Fibroblast of skin of back (primary cell): ENCODE measurements at regions not wholly inside any gene's neighbourhood (a gene's known extent, or its start where the extent isn't known, plus 50 kb on each side); places are given as distances from the start of the nearest gene placed in this dataset.
"Not testable (repeated sequence)": the region's sequence is repeated elsewhere in the genome, so short reads cannot be mapped to it uniquely, and the experiment has no call there.

Source experiments
- DNase-seq: peaks from one replicate; pipeline ENCODE4 v3.0.0-alpha.2; 2013

- DNase-seq, result peak; percentile 56
Measured at GRCh38 chr6:139757784-139758183, 383.3 kb upstream of the CITED2 start.

DNA sequence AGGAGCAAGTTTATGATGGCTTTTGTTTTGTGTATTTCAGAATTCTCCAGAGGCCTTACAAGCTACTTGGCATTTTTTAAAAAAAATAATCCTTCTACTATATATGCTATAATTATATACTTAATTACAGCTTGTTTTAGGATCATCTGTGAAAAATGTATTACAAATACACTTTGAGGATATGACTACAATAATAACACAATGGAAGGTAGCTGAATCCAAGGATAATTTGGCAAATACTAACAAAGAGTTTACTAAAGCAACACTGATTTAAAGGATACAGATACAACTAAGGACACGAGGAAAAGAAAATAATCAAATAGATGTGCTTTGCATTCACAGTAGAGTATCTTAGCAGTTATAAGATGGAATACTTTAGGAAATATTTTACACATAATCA lies 381.9 kb upstream of the CITED2 start:
- DNase-seq, result no peak

DNA sequence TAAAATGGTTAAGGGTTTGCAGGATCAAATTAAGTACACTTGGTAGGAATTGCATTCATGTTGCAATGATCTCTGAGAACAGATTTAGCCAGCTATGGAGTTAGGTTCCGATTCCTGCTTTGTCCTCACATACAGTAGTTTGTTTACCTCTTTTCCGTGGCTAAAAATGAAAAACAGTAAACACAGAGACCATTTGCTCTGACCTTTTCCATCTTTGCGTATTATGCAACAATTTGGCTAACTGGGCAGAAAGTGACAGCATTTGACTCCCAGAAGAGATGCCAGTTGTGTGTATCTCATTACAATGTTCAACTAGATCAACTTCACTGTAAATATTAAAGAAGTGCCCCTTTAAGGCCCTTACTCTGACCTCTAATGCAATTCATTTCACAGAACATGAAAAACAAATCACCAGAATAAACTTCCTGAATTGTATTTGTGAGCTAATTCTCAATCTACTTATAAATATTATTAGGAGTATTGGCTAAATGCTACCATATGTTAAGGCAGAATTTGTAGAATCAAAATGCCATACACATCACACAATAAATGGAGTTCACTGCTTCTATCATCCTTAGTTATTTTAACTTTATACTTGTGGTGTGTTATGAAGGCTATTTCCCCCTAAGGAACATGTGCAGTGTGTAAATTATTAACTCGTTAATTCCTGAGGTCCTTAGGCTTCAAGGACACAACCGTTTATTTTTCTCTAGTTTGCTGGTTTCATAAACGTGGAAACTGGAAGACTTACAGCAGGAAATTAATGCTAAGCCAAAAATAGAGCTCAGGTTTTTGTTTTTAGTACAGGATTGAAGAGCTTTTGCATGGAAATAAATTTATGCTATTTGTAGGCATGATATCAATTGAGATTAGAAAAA lies 380.7 kb upstream of the CITED2 start:
- no peak for DNase-seq

DNA sequence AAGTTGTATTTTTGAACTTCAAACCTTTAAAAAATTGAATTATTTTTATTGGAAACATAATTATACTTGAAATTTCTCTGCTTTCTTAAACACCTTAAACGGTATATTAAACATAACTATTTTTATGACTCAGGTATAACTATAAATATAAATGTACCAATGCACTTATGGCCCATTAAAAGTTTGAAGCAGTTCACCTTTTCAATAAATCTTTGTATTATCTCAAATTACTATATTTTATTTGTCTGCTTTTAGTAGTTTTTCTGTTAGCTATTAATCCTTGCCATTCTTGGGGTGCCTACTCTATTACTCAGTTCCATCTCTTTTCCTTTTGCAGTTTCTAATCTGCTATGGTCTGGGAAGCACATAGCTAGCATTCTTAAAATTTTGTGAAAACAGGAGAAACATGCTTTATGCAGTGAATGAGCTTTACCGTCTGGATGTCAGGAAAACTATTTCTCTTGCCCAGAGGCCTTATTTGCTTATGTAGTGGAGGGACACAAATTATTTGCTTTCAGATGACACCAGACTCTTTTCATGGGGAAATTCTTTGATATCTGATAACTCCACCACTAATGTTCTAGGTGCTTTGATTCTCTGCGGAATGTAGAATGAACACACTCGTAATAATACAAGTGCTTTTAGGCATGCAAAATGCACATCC lies 378.9 kb upstream of the CITED2 start:
- DNase-seq, result peak; percentile 94

GRCh38 chr6:139752086-139752485 lies 377.6 kb upstream of the CITED2 start:
- no peak for DNase-seq

- DNase-seq, result peak; percentile 92
Measured at GRCh38 chr6:139751179-139751578, 376.7 kb upstream of the CITED2 start.

DNA sequence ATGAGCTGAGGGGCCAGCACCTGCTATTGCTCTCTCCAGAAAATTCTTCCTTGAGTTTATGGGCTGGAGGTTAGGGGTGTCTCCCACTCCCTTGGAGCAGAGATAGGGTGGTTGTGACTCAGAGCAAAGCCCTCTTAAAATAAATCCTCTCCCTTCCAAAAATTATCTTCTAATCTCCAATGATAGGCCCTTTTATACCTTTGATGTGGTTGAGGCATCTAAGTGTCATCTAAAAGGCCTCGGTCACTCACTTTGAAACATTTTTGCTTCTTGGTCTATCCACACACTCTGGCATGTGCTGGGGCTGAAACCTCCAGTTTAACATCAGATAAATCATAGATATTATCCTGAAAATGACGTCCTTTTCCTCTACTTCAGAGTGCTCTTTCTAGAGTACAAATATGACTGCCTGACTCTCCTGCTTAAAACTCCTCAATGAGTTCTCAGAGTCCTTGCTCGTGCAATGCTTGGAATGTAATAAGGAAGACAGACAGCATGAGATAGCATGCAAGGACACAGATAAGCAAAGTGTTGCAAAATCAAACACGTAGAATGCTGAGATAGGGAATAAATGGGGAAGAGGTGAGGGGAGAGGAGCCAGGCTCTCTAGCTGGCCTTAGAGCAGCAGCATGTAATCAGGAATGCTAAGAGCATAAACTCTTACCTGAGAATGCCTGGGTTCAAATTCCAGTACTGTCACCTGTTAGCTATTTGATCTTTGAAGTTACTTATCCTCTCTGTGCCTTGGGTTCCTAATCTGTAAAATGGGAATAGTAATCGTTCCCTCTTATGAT lies 374.1 kb upstream of the CITED2 start:
- peak; percentile 45 for DNase-seq

DNA sequence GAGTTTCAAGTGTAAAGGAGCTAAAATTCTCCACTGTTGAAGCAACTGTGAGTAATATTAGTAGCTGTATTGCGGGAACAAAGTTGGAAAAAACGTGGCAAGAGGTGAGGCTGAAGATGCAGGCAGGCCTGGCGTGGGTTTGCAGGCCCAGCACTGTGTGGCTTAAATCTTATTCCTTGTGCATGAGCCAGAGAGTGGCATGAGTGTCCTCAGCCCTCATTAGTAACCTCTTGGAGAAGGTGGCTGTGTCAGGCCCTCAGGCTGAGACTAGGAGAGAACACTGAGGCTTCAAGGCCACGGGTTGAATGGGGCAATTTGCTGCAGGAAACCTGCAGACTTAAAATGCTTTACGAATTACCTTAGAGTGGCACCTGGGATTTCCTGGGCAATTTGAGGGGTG lies 372.7 kb upstream of the CITED2 start:
- DNase-seq, result no peak

- DNase-seq, result no peak
Measured at GRCh38 chr6:139744891-139745290, 370.4 kb upstream of the CITED2 start.

DNA sequence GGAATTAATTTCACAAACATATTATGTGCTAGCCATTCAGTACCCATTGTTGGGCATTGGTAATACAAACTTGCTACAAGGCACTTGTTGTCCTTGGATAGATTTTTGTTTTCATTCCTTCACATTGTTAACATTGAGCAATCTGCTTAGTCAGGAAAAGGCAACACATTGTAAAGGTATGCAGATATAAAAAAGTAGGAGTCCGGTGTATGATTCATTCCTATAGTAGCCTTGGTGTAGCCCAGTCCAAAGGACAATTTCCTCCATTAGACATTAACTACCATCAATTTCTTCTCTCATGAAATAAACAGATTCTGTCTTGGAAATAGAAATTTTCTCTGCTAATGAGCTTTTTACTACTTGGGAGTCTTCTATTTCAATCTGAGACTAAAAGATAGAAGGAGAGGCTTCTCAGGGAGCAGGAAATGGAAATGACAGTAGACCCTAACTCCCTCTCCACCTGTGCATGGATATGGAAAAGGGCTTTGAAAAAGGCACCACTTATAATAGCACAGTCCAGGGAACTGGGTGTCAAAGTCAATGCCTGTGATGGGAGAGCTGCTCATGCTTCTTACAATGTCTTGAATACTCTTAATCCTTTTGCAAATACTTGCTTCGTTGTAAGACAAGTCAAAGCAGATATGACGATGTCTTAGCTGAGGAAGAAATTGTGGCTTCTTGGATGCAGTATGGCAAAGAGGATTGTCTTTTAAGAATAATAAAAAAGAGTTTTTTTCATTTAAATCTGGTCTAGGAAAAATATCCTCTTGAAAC lies 369.4 kb upstream of the CITED2 start:
- peak; percentile 96 for DNase-seq

DNA sequence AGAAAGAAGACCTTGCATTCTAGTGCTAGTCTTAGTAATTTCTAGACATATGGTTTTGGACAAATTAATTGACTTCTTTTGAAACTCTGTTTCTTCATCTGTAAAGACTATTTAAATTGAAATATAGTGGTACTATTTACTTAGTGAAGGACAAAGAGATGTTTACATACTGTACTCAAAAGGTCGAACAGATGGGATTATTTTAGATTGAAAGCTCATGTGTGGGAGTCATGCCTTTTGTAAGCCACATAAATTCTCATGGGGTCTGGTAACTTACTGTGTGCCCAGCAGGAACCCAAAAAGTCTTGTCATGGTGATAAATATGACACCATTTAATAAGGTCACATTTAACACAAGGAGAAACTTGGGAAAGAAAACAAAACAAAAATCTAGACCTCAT lies 368.2 kb upstream of the CITED2 start:
- DNase-seq, result no peak

GRCh38 chr6:139738801-139739455 lies 364.5 kb upstream of the CITED2 start:
- DNase-seq, result no peak

GRCh38 chr6:139736325-139736906 lies 362.0 kb upstream of the CITED2 start:
- DNase-seq, result no peak

GRCh38 chr6:139732451-139732850 lies 358.0 kb upstream of the CITED2 start:
- peak; percentile 52 for DNase-seq

- no peak for DNase-seq
Measured at GRCh38 chr6:139730340-139730974, 356.0 kb upstream of the CITED2 start.

GRCh38 chr6:139728876-139729427 lies 354.5 kb upstream of the CITED2 start:
- no peak for DNase-seq

- DNase-seq, result not testable (repeated sequence)
Measured at GRCh38 chr6:139726272-139726671, 351.8 kb upstream of the CITED2 start.

DNA sequence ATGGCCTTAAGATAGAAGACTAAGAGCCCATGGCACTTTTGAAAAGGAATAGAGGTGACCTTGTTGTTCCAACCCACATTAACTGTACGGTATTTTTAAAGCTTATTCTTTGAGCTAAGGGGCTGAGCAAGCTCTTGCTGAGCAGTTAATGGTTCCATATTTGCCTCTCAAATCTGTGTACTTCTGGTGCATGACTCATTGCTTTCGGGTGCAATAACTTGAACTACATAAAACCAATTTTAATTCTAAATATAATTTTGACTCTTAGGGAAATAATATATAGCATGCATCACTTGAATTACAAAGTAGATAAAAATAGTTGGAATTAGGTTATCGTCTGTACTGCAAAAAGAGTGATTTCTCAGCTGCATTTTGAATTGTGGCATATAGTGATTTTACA lies 348.1 kb upstream of the CITED2 start:
- DNase-seq, result peak; percentile 16

GRCh38 chr6:139721954-139722353 lies 347.5 kb upstream of the CITED2 start:
- DNase-seq, result no peak

DNA sequence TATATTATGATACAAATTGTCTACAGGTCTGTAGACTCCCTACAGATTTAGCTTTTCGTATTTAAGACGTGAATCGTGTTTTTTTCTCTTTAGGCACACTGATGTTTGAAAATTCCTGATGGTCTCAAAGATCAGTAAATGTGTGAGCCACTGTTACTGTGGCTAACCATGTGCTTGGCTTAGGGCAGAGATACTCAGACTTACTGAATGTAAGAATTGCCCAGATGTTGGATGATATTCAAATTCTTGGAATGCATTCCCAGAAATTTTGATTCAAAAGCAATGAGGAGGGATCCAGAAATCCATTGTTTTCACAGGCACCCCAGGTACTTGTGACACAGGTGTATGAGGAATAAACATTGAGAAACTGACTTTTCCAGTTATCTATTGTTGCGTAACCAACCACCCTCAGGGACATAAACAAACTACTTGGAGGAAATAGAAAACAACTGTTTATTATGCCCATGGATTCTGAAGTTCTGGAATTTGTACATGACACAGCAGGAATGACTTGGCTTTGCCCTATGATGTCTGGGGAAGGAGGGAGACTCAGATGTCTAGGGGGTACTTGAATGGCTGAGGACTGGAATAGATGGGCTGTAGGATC lies 339.6 kb upstream of the CITED2 start:
- no peak for DNase-seq
